GM12892 (cell line): ENCODE measurements at regions not wholly inside any gene's neighbourhood (a gene's known extent, or its start where the extent isn't known, plus 50 kb on each side); places are given as distances from the start of the nearest gene placed in this dataset.

Experiments used
- POLR2A ChIP-seq: IDR thresholded peaks from 2 replicates; pipeline ENCODE4 v1.6.1; 2011; ENCODE audit warnings: low read depth, low read length, control low read depth
- POLR2AphosphoS5 ChIP-seq: IDR thresholded peaks from 2 replicates; pipeline ENCODE4 v1.6.1; 2011; ENCODE audit warnings: low read depth, low read length, control low read depth

- no peak for TF ChIP-seq POLR2AphosphoS5
- TF ChIP-seq POLR2A = no peak
Observed at GRCh38 chr2:212816267-212816666, 277.7 kb upstream of the ERBB4 start.
